Kidney (tissue), 13 donors: ENCODE measurements at regions not wholly inside any gene's neighbourhood (a gene's known extent, or its start where the extent isn't known, plus 50 kb on each side); places are given as distances from the start of the nearest gene placed in this dataset.

Source experiments
- DNase-seq, 5 donors: peaks; one replicate each; pipeline ENCODE4 v3.0.0-alpha.2; 2013 to 2020
- FAIRE-seq: peaks from 2 replicates; lab custom pipeline; 2012; peaks lifted over from hg19 to GRCh38; lab: Jason Lieb, UNC
- H3K27ac ChIP-seq, 2 donors: one replicate each; pipeline ENCODE4 v1.7.0; 2013; ENCODE audit warnings: low read depth in 2 of 2, low read length in 2 of 2, inconsistent platforms in 1 of 2
- H3K27me3 ChIP-seq: one replicate; pipeline ENCODE4 v1.7.1; 2013; ENCODE audit warnings: low read length, inconsistent platforms; ENCODE audit not compliant: control insufficient read depth, insufficient read depth
- H3K36me3 ChIP-seq, 3 donors: one replicate each; pipeline versions ENCODE4 v1.7.0 to v1.7.1; 2013; ENCODE audit warnings: low read length in 3 of 3, control low read depth in 1 of 3, inconsistent platforms in 1 of 3; ENCODE audit not compliant: insufficient read depth in 3 of 3, control insufficient read depth in 2 of 3
- H3K4me1 ChIP-seq, 3 donors: one replicate each; pipeline versions ENCODE4 v1.7.0 to v1.7.1; 2013; ENCODE audit warnings: low read length in 3 of 3, inconsistent platforms in 1 of 3, low read depth in 1 of 3; ENCODE audit not compliant: control insufficient read depth in 2 of 3, insufficient read depth in 2 of 3
- H3K4me3 ChIP-seq, 3 donors: one replicate each; pipeline versions ENCODE4 v1.7.0 to v1.8.1; 2013; ENCODE audit warnings: low read length in 3 of 3, control low read depth in 1 of 3, inconsistent platforms in 1 of 3
- H3K9ac ChIP-seq, 3 donors: one replicate each; pipeline versions ENCODE4 v1.7.0 to v1.7.1; 2013; ENCODE audit warnings: low read length in 3 of 3, control low read depth in 1 of 3, inconsistent platforms in 1 of 3
- H3K9me3 ChIP-seq, 3 donors: one replicate each; pipeline versions ENCODE4 v1.7.0 to v1.7.1; 2013; ENCODE audit warnings: low read length in 3 of 3, control low read depth in 1 of 3, inconsistent platforms in 1 of 3; ENCODE audit not compliant: control insufficient read depth in 2 of 3, insufficient read depth in 1 of 3
- CTCF ChIP-seq: IDR thresholded peaks from 3 replicates; pipeline ENCODE4 v1.5.1; 2012; ENCODE audit warnings: mild to moderate bottlenecking, moderate library complexity, borderline replicate concordance; ENCODE audit not compliant: insufficient read depth; ENCODE audit errors: extremely low read depth
- intact Hi-C: fragments of 100-400 bp; cut with DNase I; formaldehyde crosslinking; loops from one replicate; pipeline ENCODE4 v1.11.1; 2022
- donor health status: control.
- donor health status: control.
- donor health status: control.
- donor health status: control.
- donor health status: control.
- donor health status: DM: yes; HTN: yes; CAD: no.
- donor health status: Normal renal cell carcinoma (clear cell type).

- Histone ChIP-seq H3K27me3 (no peaks in the 10 kb centered on the region), H3K36me3 (no peaks in the 10 kb centered on the region), H3K4me1 (no peaks in the 10 kb centered on the region), H3K27ac (no peak overlapping the region), H3K9ac (no peak overlapping the region), H3K4me3 (no peak overlapping the region), H3K9me3 (peaks cover 0 to 14% (median 0%) of the 10 kb centered on the region in 3 donors)
- TF ChIP-seq CTCF = no peak
- intact Hi-C loops = no loop called here
- no peak for FAIRE-seq
- DNase-seq = no peak
These were observed 254.4 kb upstream of the EXOC2 start for GRCh38 chr6:947235-947934.

GRCh38 chr6:946546-946945 lies 253.6 kb upstream of the EXOC2 start:
- FAIRE-seq = no peak
- Histone ChIP-seq H3K4me1 (no peaks in the 10 kb centered on the region), H3K27me3 (no peaks in the 10 kb centered on the region), H3K4me3 (no peak overlapping the region), H3K36me3 (no peaks in the 10 kb centered on the region), H3K9ac (no peak overlapping the region), H3K27ac (no peak overlapping the region), H3K9me3 (peaks cover 0 to 14% (median 0%) of the 10 kb centered on the region in 3 donors)
- DNase-seq = peak in 1 of 5 donors; percentile 29
- intact Hi-C loops = no loop called here
- TF ChIP-seq CTCF = no peak

GRCh38 chr6:939526-940252 lies 246.8 kb upstream of the EXOC2 start:
- TF ChIP-seq CTCF = no peak
- Histone ChIP-seq H3K9ac (no peak overlapping the region), H3K27me3 (no peaks in the 10 kb centered on the region), H3K36me3 (no peaks in the 10 kb centered on the region), H3K9me3 (peaks cover 0 to 11% (median 0%) of the 10 kb centered on the region in 3 donors), H3K4me3 (no peak overlapping the region), H3K4me1 (no peaks in the 10 kb centered on the region), H3K27ac (no peak overlapping the region)
- intact Hi-C loops = no loop called here
- FAIRE-seq = no peak
- peak in 1 of 5 donors; percentile 27 for DNase-seq
